Loucy (cell line): ENCODE measurements at regions not wholly inside any gene's neighbourhood (a gene's known extent, or its start where the extent isn't known, plus 50 kb on each side); places are given as distances from the start of the nearest gene placed in this dataset.

Experiments
- H2AFZ ChIP-seq: fragments of 200-600 bp; sonication (generic); 2 replicates; pipeline ENCODE4 v1.6.0; 2016; ENCODE audit warnings: antibody characterized with exemption, mild to moderate bottlenecking, low read length, moderate library complexity
- H3F3A ChIP-seq: fragments of 200-600 bp; 2 replicates; pipeline ENCODE4 v1.6.0; 2016; ENCODE audit warnings: antibody characterized with exemption, low read depth, mild to moderate bottlenecking
- H3K27me3 ChIP-seq: fragments of 200-600 bp; sonication (generic); 2 replicates; pipeline ENCODE4 v1.6.1; 2014; ENCODE audit warnings: low read length, mild to moderate bottlenecking; ENCODE audit not compliant: insufficient read depth, poor library complexity, severe bottlenecking
- H3K36me3 ChIP-seq: fragments of 200-600 bp; sonication (generic); 2 replicates; pipeline ENCODE4 v1.6.1; 2016; ENCODE audit warnings: low read length; ENCODE audit not compliant: insufficient read depth
- H3K4me1 ChIP-seq: fragments of 200-600 bp; sonication (generic); 2 replicates; pipeline ENCODE4 v1.5.1; 2014; ENCODE audit warnings: low read length, mild to moderate bottlenecking; ENCODE audit not compliant: insufficient read depth, poor library complexity, severe bottlenecking
- H3K4me2 ChIP-seq: fragments of 200-600 bp; sonication (generic); 2 replicates; pipeline ENCODE4 v1.6.0; 2014; ENCODE audit warnings: antibody characterized with exemption, low read length, low read depth, mild to moderate bottlenecking; ENCODE audit not compliant: poor library complexity, severe bottlenecking
- H3K4me3 ChIP-seq: fragments of 200-600 bp; sonication (generic); 2 replicates; pipeline ENCODE4 v1.5.1; 2014; ENCODE audit warnings: low read length, mild to moderate bottlenecking, mixed read lengths; ENCODE audit not compliant: poor library complexity, severe bottlenecking
- H3K79me2 ChIP-seq: fragments of 200-600 bp; sonication (generic); 2 replicates; pipeline ENCODE4 v1.6.1; 2014; ENCODE audit warnings: low read length; ENCODE audit not compliant: insufficient read depth
- H3K9ac ChIP-seq: fragments of 200-600 bp; sonication (generic); 2 replicates; pipeline ENCODE4 v1.6.0; 2014; ENCODE audit warnings: mild to moderate bottlenecking, low read depth, low read length, moderate library complexity; ENCODE audit not compliant: poor library complexity, severe bottlenecking
- H3K9me2 ChIP-seq: fragments of 200-600 bp; sonication (generic); replicated peaks from 2 replicates; pipeline ENCODE4 v1.6.1; 2016; ENCODE audit warnings: low read depth, low read length, mixed read lengths
- H3K9me3 ChIP-seq: fragments of 200-600 bp; sonication (generic); 2 replicates; pipeline ENCODE4 v1.6.1; 2014; ENCODE audit warnings: mild to moderate bottlenecking, antibody characterized with exemption, low read length, low read depth; ENCODE audit not compliant: insufficient read depth
- H4K20me1 ChIP-seq: fragments of 200-600 bp; sonication (generic); 2 replicates; pipeline ENCODE4 v1.6.0; 2014; ENCODE audit warnings: antibody characterized with exemption, low read length, mild to moderate bottlenecking; ENCODE audit not compliant: insufficient read depth, poor library complexity, severe bottlenecking
- CTCF ChIP-seq: fragments of 200-600 bp; sonication (generic); conservative IDR thresholded peaks from 2 replicates; pipeline ENCODE4 v1.5.1; 2014; ENCODE audit warnings: mild to moderate bottlenecking, antibody characterized with exemption, low read length
- EZH2phosphoT487 ChIP-seq: fragments of 200-600 bp; IDR thresholded peaks from 2 replicates; pipeline ENCODE4 v1.6.1; 2018; ENCODE audit warnings: antibody characterized with exemption, mild to moderate bottlenecking, moderate library complexity, borderline replicate concordance

GRCh38 chr5:171574376-171574775, 154.9 kb downstream of the FGF18 start:
- Histone ChIP-seq H3K79me2 (no peaks in the 10 kb centered on the region), H3K36me3 (no peaks in the 10 kb centered on the region), H2AFZ (no peak overlapping the region), H3K9ac (no peak overlapping the region), H3K9me2 (no peaks in the 10 kb centered on the region), H3K4me1 (no peaks in the 10 kb centered on the region), H4K20me1 (no peaks in the 10 kb centered on the region), H3K27me3 (no peaks in the 10 kb centered on the region), H3K4me2 (no peak overlapping the region), H3F3A (no peaks in the 10 kb centered on the region), H3K4me3 (no peak overlapping the region), H3K9me3 (no peaks in the 10 kb centered on the region)
- no peak for TF ChIP-seq CTCF
- TF ChIP-seq EZH2phosphoT487, result no peak

- Histone ChIP-seq H3K9me2 (no peaks in the 10 kb centered on the region), H3K4me3 (no peak overlapping the region), H3F3A (no peaks in the 10 kb centered on the region), H3K4me2 (no peak overlapping the region), H3K9me3 (no peaks in the 10 kb centered on the region), H4K20me1 (no peaks in the 10 kb centered on the region), H2AFZ (no peak overlapping the region), H3K27me3 (no peaks in the 10 kb centered on the region), H3K36me3 (no peaks in the 10 kb centered on the region), H3K9ac (no peak overlapping the region), H3K79me2 (no peaks in the 10 kb centered on the region), H3K4me1 (no peaks in the 10 kb centered on the region)
- TF ChIP-seq EZH2phosphoT487 (no peak), CTCF (no peak)
These were observed 155.9 kb downstream of the FGF18 start for GRCh38 chr5:171575386-171575785.

GRCh38 chr5:171575808-171576207, 156.4 kb downstream of the FGF18 start:
- Histone ChIP-seq H3K9me3 (no peaks in the 10 kb centered on the region), H3K4me2 (no peak overlapping the region), H3F3A (no peaks in the 10 kb centered on the region), H3K9me2 (no peaks in the 10 kb centered on the region), H3K4me1 (no peaks in the 10 kb centered on the region), H3K27me3 (no peaks in the 10 kb centered on the region), H4K20me1 (no peaks in the 10 kb centered on the region), H3K36me3 (no peaks in the 10 kb centered on the region), H3K4me3 (no peak overlapping the region), H3K79me2 (no peaks in the 10 kb centered on the region), H3K9ac (no peak overlapping the region), H2AFZ (no peak overlapping the region)
- no peak for TF ChIP-seq CTCF
- TF ChIP-seq EZH2phosphoT487, result no peak
